ENCODE measurements at regions not wholly inside any gene's neighbourhood (a gene's known extent, or its start where the extent isn't known, plus 50 kb on each side); places are given as distances from the start of the nearest gene placed in this dataset.

DNA sequence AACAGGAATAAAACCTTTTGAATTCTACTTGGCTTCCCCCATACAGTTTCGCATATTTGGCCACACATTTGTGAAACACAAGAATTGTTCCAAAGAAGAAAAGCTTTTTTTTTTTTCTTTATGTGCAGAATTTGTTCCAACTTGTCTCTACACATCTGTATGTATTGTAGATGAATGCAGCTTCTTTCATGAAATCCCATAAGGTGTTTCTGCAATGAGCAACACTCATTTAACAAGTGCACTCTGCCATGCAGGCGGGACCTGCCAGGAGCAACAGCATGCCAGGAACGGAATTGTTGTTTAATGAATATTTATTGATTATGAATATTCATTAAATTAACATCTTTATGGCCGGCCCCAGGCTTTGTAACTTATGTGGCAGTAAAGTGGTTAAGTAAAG is 1075.0 kb downstream of the TTLL7 start:
- FAIRE-seq (no peak), ATAC-seq (no peak)
- CTCF ChIA-PET = no interaction called here

DNA sequence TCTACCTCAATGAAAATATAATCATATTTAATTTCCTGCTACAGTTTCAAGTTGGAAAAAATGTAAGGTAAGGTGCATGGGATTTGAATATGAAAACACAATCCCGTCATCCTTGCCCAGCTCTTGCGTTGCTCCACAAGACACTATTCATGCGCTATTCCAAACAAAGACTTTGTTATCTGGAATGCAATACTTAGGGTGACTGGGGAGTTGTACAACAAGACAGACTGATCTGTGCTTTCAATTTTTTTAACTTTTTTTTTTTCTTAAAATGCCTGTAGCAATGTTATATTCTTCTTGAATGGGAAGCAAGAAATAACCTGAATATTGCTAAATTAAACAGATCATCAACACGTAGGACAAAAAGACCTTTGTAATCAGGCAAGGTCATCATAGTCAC is 1077.2 kb downstream of the TTLL7 start:
- intact Hi-C loops (cut with micrococcal nuclease; ENCODE audit: unreplicated experiment) (no loop called here), in situ Hi-C loops (cut with MboI) (no loop called here)
- WGBS (ENCODE audit: insufficient coverage, insufficient replicate concordance, low lambda C conversion rate, missing lambda C conversion rate) = 63% methylated on average over 4 of the region's 4 CpGs
- no peak for ATAC-seq
- Histone ChIP-seq H2AFZ (ENCODE audit: control insufficient read depth, low read depth, low read length) (no peak overlapping the region), H3K79me2 (ENCODE audit: control insufficient read depth, insufficient read depth, low read length) (no peaks in the 10 kb centered on the region), H3K36me3 (ENCODE audit: control insufficient read depth in 2 of 2, insufficient read depth in 2 of 2, low read length in 1 of 2) (no peaks in the 10 kb centered on the region), H3K4me1 (ENCODE audit: control insufficient read depth, insufficient read depth, low read length) (no peaks in the 10 kb centered on the region), H3K4me2 (ENCODE audit: control insufficient read depth, insufficient read depth) (no peak overlapping the region), H3K27me3 (replicated peaks in 1 of 2; ENCODE audit: control insufficient read depth in 2 of 2, insufficient read depth in 2 of 2, low read length in 1 of 2) (no peaks in the 10 kb centered on the region), H3K27ac (ENCODE audit: control insufficient read depth, insufficient read depth) (no peak overlapping the region), H3K4me3 (no peak overlapping the region), H3K9me3 (replicated peaks; ENCODE audit: control insufficient read depth, insufficient read depth, low read length) (no peaks in the 10 kb centered on the region), H4K20me1 (ENCODE audit: control insufficient read depth, insufficient read depth) (no peaks in the 10 kb centered on the region), H3K9ac (ENCODE audit: control insufficient read depth, insufficient read depth, low read length) (no peak overlapping the region)
- POLR2A ChIA-PET = no interaction called here
- SMC1A ChIA-PET (ENCODE audit: uncharacterized antibody, unreplicated experiment) = no interaction called here
- FAIRE-seq = no peak
- CTCF ChIA-PET = no interaction called here
- RAD21 ChIA-PET (ENCODE audit: unreplicated experiment) = no interaction called here
- no peak for DNase-seq (ENCODE audit: low read depth, low spot score)
- no TSS peak for BruUV-seq (replicated peaks)
- no peak for TF ChIP-seq EGR1 (IDR thresholded peaks at IDR 0.05; ENCODE audit: borderline replicate concordance in 1 of 2, low read depth in 2 of 2, low read length in 2 of 2)
- no peak for TF ChIP-seq PML (IDR thresholded peaks at IDR 0.05; ENCODE audit: low read length)
- no peak for TF ChIP-seq CHD2 (IDR thresholded peaks at IDR 0.05; ENCODE audit: borderline replicate concordance, low read depth, low read length)
- no peak for TF ChIP-seq EED (IDR thresholded peaks at IDR 0.05; ENCODE audit: low read depth)
- TF ChIP-seq RELA (IDR thresholded peaks at IDR 0.05; ENCODE audit: borderline replicate concordance, partially characterized antibody) = no peak
- TF ChIP-seq BHLHE40 (IDR thresholded peaks at IDR 0.05; ENCODE audit: borderline replicate concordance in 1 of 2, low read depth in 2 of 2, low read length in 1 of 2) = no peak
- no peak for TF ChIP-seq CREM (IDR thresholded peaks at IDR 0.05; ENCODE audit: low read depth)
- TF ChIP-seq, protein P1, sequence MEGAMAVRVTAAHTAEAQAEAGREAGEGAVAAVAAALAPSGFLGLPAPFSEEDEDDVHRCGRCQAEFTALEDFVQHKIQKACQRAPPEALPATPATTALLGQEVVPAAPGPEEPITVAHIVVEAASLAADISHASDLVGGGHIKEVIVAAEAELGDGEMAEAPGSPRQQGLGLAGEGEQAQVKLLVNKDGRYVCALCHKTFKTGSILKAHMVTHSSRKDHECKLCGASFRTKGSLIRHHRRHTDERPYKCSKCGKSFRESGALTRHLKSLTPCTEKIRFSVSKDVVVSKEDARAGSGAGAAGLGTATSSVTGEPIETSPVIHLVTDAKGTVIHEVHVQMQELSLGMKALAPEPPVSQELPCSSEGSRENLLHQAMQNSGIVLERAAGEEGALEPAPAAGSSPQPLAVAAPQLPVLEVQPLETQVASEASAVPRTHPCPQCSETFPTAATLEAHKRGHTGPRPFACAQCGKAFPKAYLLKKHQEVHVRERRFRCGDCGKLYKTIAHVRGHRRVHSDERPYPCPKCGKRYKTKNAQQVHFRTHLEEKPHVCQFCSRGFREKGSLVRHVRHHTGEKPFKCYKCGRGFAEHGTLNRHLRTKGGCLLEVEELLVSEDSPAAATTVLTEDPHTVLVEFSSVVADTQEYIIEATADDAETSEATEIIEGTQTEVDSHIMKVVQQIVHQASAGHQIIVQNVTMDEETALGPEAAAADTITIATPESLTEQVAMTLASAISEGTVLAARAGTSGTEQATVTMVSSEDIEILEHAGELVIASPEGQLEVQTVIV (IDR thresholded peaks at IDR 0.05; ENCODE audit: borderline replicate concordance, partially characterized antibody) = no peak
- TF ChIP-seq MTA3 (IDR thresholded peaks at IDR 0.05; ENCODE audit: borderline replicate concordance, low read length) = no peak
- TF ChIP-seq, protein P2, sequence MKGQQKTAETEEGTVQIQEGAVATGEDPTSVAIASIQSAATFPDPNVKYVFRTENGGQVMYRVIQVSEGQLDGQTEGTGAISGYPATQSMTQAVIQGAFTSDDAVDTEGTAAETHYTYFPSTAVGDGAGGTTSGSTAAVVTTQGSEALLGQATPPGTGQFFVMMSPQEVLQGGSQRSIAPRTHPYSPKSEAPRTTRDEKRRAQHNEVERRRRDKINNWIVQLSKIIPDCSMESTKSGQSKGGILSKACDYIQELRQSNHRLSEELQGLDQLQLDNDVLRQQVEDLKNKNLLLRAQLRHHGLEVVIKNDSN (IDR thresholded peaks at IDR 0.05; ENCODE audit: borderline replicate concordance, extremely low read length, insufficient read depth, low read depth, low read length) = no peak
- no peak for TF ChIP-seq SUPT20H (IDR thresholded peaks at IDR 0.05; ENCODE audit: borderline replicate concordance, control insufficient read depth, low read depth, low read length)
- no peak for TF ChIP-seq SMAD1 (IDR thresholded peaks at IDR 0.05; ENCODE audit: low read depth, partially characterized antibody)

More for the DNA sequence above, 1075.0 kb downstream of the TTLL7 start:
- no peak overlapping the region for H3K4me2 ChIP-seq (ENCODE audit: control insufficient read depth, insufficient read depth)
- no peaks in the 10 kb centered on the region for H3K36me3 ChIP-seq (ENCODE audit: control insufficient read depth in 2 of 2, insufficient read depth in 2 of 2, low read length in 1 of 2)
- SMC1A ChIA-PET (ENCODE audit: uncharacterized antibody, unreplicated experiment) = no interaction called here
- TF ChIP-seq CBX3 (IDR thresholded peaks at IDR 0.05; ENCODE audit: borderline replicate concordance, low read depth) = no peak
- no peak for TF ChIP-seq JUND (IDR thresholded peaks at IDR 0.05; ENCODE audit: low read depth, low read length)
- intact Hi-C loops (cut with micrococcal nuclease; ENCODE audit: unreplicated experiment) = no loop called here
- H3K79me2 ChIP-seq (ENCODE audit: control insufficient read depth, insufficient read depth, low read length) = no peaks in the 10 kb centered on the region
- in situ Hi-C loops (cut with MboI) = no loop called here
- WGBS (ENCODE audit: insufficient coverage, insufficient replicate concordance, low lambda C conversion rate, missing lambda C conversion rate) = 37% methylated on average over 4 of the region's 4 CpGs
- POLR2A ChIA-PET = no interaction called here
- no peak overlapping the region for H3K4me3 ChIP-seq
- H3K9me3 ChIP-seq (replicated peaks; ENCODE audit: control insufficient read depth, insufficient read depth, low read length) = no peaks in the 10 kb centered on the region
- H3K9ac ChIP-seq (ENCODE audit: control insufficient read depth, insufficient read depth, low read length) = no peak overlapping the region
- no peaks in the 10 kb centered on the region for H3K4me1 ChIP-seq (ENCODE audit: control insufficient read depth, insufficient read depth, low read length)
- DNase-seq (ENCODE audit: low read depth, low spot score) = no peak
- no peaks in the 10 kb centered on the region for H3K27me3 ChIP-seq (replicated peaks in 1 of 2; ENCODE audit: control insufficient read depth in 2 of 2, insufficient read depth in 2 of 2, low read length in 1 of 2)
- H4K20me1 ChIP-seq (ENCODE audit: control insufficient read depth, insufficient read depth) = no peaks in the 10 kb centered on the region
- no peak overlapping the region for H2AFZ ChIP-seq (ENCODE audit: control insufficient read depth, low read depth, low read length)
- H3K27ac ChIP-seq (ENCODE audit: control insufficient read depth, insufficient read depth) = no peak overlapping the region
- RAD21 ChIA-PET (ENCODE audit: unreplicated experiment) = no interaction called here
- no TSS peak for BruUV-seq (replicated peaks)
